GM19452 (cell line): ENCODE measurements at regions not wholly inside any gene's neighbourhood (a gene's known extent, or its start where the extent isn't known, plus 50 kb on each side); places are given as distances from the start of the nearest gene placed in this dataset.

Experiments used
- ATAC-seq: cut with Tn5 transposase; IDR thresholded peaks from one replicate; pipeline ENCODE4 v1.9.1; 2021; ENCODE audit not compliant: unreplicated experiment

DNA sequence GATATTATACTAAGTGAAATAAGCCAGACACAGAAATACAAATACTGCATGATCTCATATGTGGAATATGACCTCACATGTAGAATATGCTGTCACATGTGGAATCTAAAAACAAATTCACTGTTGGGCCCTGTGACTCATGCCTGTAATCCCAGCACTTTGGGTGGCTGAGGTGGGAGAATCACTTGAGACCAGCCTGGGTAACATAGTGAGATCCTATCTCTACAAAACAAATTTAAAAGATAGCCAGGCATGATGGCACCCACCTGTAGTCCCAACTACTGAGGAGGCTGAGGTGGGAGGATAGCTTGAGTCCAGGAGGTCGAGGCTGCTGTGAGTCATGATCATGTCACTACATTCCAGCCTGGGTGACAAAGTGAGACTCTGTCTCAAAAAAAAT lies 160.3 kb downstream of the PTEN start:
- no peak for ATAC-seq

DNA sequence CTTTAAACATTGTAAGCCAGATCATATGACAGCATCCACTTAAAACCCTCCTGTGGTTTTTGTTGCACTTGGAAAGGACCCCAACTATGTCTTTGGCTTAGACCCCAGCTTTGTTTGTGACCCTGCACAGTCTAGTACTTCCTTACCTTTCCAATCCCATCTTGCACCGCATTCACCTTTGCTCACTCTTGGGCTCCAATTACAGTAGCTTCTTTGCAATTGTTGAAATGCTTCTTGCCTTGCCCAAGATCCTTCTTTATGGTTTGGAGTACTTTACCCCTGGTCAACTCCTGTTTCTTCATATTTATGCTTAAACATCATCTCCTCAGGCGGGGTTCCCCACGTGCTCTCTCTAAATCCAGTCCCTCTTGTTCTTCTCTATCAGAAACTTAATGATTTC lies 162.6 kb downstream of the PTEN start:
- ATAC-seq, result no peak

- ATAC-seq, result no peak
Observed at GRCh38 chr10:88027570-88027969, 164.1 kb downstream of the PTEN start.

DNA sequence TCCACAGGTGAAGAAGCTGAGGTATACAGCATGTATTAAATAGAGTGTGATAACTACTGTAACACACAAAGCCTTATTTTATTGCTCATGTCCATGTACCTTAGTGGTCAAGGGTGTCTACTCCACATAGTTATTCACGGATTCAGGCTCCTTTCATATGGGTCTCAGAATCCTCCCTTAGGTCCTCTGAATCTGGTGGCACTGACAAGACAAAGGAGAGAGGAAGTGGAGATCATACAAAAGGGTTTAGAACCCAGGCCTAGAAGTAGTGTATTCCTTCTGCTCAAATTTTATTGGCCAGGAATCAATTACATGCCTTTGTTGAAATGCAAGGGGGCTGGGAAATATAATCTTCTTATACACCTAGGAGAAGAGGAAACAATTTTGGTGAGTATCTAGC lies 164.6 kb downstream of the PTEN start:
- ATAC-seq, result no peak

- ATAC-seq, result no peak
Observed at GRCh38 chr10:88028654-88029053, 165.2 kb downstream of the PTEN start.

- ATAC-seq, result no peak
Observed at GRCh38 chr10:88032566-88032965, 169.1 kb downstream of the PTEN start.

GRCh38 chr10:88033385-88033784 lies 170.0 kb downstream of the PTEN start:
- no peak for ATAC-seq

DNA sequence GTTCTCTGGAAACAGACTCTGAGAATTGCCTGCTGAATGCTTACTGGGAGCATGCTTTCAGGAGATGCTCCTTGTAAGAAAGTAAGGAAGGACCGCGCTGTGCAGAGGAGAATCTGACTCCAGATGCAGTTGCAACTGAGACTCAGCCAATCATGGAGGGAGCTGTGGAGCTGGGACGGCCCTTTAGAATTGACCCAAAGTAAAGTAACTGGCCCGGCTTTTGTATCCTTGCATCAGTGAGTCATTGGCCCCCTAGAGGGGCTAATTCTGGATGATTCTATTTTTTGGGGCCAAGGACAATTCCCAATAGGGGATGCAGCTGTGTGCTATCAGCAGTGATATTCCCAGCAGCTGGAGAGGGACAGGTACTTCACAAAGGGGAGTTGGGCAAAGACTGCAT lies 170.4 kb downstream of the PTEN start:
- ATAC-seq, result no peak

- ATAC-seq, result no peak
Observed at GRCh38 chr10:88036126-88036525, 172.7 kb downstream of the PTEN start.

- no peak for ATAC-seq
Observed at GRCh38 chr10:88037623-88038022, 174.2 kb downstream of the PTEN start.

- no peak for ATAC-seq
Observed at GRCh38 chr10:88038268-88038667, 174.8 kb downstream of the PTEN start.

DNA sequence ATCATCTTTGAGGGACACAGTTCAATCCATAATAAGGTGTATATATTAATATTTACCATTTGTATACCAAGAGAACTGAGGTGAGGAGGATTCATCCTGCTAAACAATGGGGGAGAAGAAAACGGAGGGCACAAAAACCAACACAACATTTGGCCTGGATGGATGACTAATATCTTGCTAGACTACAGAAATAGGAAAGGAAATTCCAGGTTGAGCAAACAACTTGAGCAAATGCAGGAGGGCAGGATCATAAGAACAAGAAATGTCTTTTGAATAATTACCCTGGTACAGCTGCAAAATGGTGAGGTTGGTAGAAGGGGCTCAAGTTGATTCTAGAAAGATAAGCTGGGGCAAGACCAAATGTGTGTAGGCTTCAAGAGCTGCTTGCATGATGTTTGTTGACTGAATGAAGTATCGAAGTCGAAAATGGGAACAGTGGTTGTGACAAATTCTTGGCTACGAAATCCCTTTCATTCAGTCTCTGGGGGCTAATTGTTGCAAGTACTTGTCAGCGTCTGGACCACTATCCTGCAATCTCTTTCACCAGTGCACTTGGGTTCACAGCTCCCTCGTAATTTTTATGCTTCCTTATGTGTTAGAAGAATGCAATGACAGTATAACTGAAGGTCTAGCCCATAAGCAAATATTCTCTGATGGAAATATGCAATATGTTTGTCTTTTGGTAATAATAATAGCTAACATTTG lies 176.2 kb downstream of the PTEN start:
- no peak for ATAC-seq

- no peak for ATAC-seq
Observed at GRCh38 chr10:88041243-88042159, 178.1 kb downstream of the PTEN start.

DNA sequence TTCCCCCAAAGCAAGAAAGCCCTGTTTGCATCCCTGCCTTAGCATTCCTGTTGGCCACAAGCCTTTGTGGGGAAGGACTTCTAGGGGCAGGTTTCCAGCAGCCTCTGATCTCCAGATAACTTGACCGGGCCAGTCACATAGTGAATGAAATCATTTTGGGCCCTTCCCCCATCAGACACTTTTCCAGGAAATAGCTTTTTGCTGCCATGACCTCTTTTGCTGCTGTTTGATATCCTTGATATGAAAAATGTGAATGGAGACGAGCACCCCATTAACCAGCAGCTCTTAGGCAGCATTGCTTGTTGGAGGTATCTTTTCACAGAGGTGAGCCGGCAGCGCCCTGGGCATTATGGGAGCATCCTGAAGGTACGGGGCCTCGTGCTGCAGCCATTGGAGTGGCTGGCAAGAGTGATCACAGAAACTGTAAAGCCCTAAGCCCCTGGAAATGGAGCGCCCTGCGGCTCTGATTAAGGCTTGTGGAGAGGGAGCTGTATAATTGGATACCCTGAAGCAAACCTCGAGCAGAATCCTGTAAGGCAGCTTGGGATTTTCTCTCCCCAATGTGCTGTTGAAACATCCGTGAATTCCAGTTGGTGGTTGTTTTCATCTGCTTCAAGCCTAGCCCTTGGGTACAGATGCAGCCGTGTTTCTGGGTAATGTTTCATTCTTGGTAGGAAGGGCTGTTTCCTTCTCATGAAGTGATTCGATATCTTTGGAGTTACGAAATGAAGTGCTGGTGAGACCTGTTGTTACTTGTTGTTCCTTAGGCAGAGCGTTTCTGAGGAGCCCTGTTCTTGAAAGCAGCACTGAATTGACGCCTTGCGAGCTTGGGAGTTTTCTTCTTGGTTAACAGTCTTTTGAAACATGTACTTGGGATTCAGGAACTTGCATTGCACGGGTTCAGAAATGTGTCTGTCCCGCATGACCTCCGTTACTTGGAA lies 179.0 kb downstream of the PTEN start:
- no peak for ATAC-seq

DNA sequence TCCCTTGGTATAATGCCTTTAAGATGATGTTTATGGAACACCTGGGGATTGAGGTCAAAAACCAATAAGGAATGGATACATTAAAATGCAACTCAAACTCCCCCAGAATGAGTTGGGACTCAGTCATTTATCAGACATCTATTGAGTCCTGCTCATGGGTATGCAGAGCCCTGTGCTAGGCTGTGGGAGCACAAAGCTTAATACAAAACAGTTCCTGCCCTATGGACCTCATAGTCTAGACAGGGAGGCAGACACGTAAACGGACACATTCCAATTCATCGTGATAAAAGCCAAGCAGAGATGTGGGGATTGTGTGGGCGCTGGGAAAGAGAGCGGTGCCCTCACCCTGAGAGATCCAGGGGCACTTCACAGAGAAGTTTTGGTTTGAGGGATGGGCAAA lies 181.7 kb downstream of the PTEN start:
- ATAC-seq, result no peak

- ATAC-seq, result no peak
Observed at GRCh38 chr10:88045656-88046415, 182.4 kb downstream of the PTEN start.

DNA sequence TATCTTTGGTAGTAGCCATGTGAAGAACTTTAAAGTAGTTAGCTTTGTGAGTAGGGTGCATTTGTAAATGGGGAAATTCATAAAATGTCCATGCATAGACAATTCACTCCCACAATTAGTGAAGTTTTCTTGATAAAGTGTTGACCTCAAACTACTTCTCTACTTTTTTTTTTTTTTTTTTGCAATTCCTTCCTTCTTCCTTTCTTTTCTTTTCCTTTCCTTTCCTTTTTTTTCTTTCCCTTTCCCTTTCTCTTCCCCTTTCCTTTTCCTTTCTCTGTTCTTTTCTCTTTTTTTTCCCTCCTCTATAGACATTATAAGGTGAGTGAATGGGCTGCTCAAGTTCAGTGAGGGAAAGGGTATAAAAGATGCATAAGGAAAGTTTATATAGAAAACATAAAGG lies 184.2 kb downstream of the PTEN start:
- ATAC-seq, result no peak

DNA sequence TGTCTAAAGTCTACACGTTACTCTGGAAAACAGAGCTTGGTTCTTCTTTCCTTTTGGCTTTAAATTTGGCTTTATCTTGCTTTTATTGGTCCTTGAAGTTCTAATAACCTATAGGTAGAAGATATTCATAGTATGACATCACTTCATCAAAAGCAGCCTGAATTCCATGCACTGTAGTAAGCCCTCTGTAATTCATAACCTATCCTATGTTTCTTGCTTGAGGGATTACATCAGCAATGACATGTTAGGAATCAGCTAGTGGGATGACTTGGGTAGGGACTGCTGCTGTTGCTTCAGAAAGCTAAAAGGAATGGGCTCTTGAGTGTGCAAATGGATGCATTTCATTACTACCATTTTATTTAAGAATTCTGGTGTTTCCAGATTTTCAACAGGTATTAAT lies 184.9 kb downstream of the PTEN start:
- no peak for ATAC-seq

- ATAC-seq, result no peak
Observed at GRCh38 chr10:88049204-88049603, 185.8 kb downstream of the PTEN start.

DNA sequence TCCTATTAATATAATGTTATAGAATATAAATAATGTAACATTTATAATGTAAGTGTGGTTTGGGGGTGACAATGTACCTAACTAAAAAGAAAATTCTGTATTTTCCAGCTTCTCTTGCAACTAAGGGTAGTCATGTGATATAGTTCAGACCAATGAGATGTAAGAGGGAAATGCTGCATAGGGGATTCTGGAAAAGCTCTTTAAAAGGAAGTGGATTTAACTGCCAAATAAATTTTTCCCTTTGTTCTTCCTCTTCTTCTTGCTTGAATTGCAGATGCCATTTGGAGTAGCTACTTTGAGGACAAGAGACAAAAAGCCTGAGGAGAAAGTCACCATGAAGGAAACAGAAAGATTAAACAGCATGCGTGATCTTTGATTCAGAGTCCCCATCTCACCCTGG lies 194.3 kb downstream of the PTEN start:
- ATAC-seq, result no peak

DNA sequence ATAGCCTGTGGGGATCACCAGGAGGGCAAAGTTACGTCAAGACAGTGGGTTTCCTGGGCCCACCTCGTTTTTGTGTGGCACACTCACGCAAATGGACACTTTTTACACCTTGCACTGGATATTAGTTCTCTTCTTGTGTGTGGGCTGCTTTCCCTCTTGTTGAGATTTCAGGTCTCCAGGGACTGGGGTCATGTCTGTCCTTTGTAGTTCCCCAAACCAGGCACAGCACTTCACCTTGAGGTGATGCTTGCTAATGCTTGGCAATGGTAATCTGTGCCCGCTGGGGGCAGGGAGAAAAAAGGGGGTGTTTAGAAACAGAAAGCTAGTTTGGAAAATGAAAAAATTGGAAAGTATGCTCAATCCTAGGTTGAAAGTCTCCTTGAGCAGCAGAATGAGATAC lies 195.3 kb downstream of the PTEN start:
- ATAC-seq, result no peak
